ENCODE measurements at regions not wholly inside any gene's neighbourhood (a gene's known extent, or its start where the extent isn't known, plus 50 kb on each side); places are given as distances from the start of the nearest gene placed in this dataset.

GRCh38 chr20:51163996-51164600 is 141.2 kb upstream of the KCNG1 start:
- WGBS (ENCODE audit: insufficient coverage, low coverage, missing lambda C conversion rate) = 0% methylated on average over 13 of the region's 13 CpGs
- intact Hi-C loops (cut with micrococcal nuclease) (no loop called here), in situ Hi-C loops (cut with MboI) (no loop called here)
- POLR2A ChIA-PET = interaction anchor here (0.9 to 1.4 kb wide), 2 partner anchors 8 to 32 kb away, joined by 3 read pairs; no protein-coding TSS in a partner anchor
- DNase-seq (ENCODE audit: extremely low read depth in 1 of 4, low spot score in 3 of 4) (no peak), ATAC-seq (no peak), FAIRE-seq (no peak)
- CTCF ChIA-PET (ENCODE audit: low intra/inter-chr PET ratio) = no interaction called here
- Histone ChIP-seq H3K4me3 (no peak overlapping the region), H3K4me2 (ENCODE audit: insufficient read depth, low read length) (no peak overlapping the region), H3K9ac (ENCODE audit: insufficient read depth in 1 of 2, low read depth in 2 of 2, low read length in 2 of 2) (no peak overlapping the region), H3K79me2 (ENCODE audit: control insufficient read depth, insufficient read depth, low read length) (no peaks in the 10 kb centered on the region), H3K36me3 (ENCODE audit: control insufficient read depth, insufficient read depth, low read length) (no peaks in the 10 kb centered on the region), H3K4me1 (replicated peaks in 1 of 2; ENCODE audit: control insufficient read depth in 2 of 2, insufficient read depth in 2 of 2, low read length in 2 of 2) (no peaks in the 10 kb centered on the region), H3K27ac (ENCODE audit: extremely low read depth, low read depth, low read length) (no peak overlapping the region), H3K9me3 (replicated peaks; ENCODE audit: control insufficient read depth, insufficient read depth, low read depth, low read length) (no peaks in the 10 kb centered on the region), H4K20me1 (replicated peaks; ENCODE audit: control insufficient read depth, insufficient read depth, low read length) (no peaks in the 10 kb centered on the region; the same call in 1 of the 2 replicates), H3K27me3 (ENCODE audit: control insufficient read depth in 2 of 2, insufficient read depth in 2 of 2, low read length in 2 of 2) (peaks cover 10 to 42% of the 10 kb centered on the region in 2 experiments), H2AFZ (ENCODE audit: low read depth, low read length) (no peak overlapping the region), H3K9me1 (ENCODE audit: control insufficient read depth, insufficient read depth, low read length) (no peaks in the 10 kb centered on the region)
- no TSS peak for BruUV-seq (replicated peaks)
- TF ChIP-seq HMG20A (CRISPR knock-in tag; conservative IDR thresholded peaks at IDR 0.05) (no peak), CEBPB (tag; IDR thresholded peaks at IDR 0.05) (0 out of 2 replicates have a peak, but pooled peaks have one; percentile 15)

GRCh38 chr20:51162015-51162414 is 139.1 kb upstream of the KCNG1 start:
- Histone ChIP-seq H3K4me1 (replicated peaks in 1 of 2; ENCODE audit: control insufficient read depth in 2 of 2, insufficient read depth in 2 of 2, low read length in 2 of 2) (no peaks in the 10 kb centered on the region), H3K9me1 (ENCODE audit: control insufficient read depth, insufficient read depth, low read length) (no peaks in the 10 kb centered on the region), H4K20me1 (replicated peaks; ENCODE audit: control insufficient read depth, insufficient read depth, low read length) (peaks cover 6% of the 10 kb centered on the region; the same call in 1 of the 2 replicates), H3K9me3 (replicated peaks; ENCODE audit: control insufficient read depth, insufficient read depth, low read depth, low read length) (no peaks in the 10 kb centered on the region), H2AFZ (ENCODE audit: low read depth, low read length) (no peak overlapping the region), H3K4me2 (ENCODE audit: insufficient read depth, low read length) (no peak overlapping the region), H3K9ac (ENCODE audit: insufficient read depth in 1 of 2, low read depth in 2 of 2, low read length in 2 of 2) (no peak overlapping the region), H3K27me3 (ENCODE audit: control insufficient read depth in 2 of 2, insufficient read depth in 2 of 2, low read length in 2 of 2) (peaks cover 18 to 55% of the 10 kb centered on the region in 2 experiments), H3K36me3 (ENCODE audit: control insufficient read depth, insufficient read depth, low read length) (no peaks in the 10 kb centered on the region), H3K79me2 (ENCODE audit: control insufficient read depth, insufficient read depth, low read length) (no peaks in the 10 kb centered on the region), H3K27ac (ENCODE audit: extremely low read depth, low read depth, low read length) (no peak overlapping the region), H3K4me3 (no peak overlapping the region)
- WGBS (ENCODE audit: insufficient coverage, low coverage, missing lambda C conversion rate) = 0% methylated on average over 6 of the region's 6 CpGs
- FAIRE-seq = no peak
- in situ Hi-C loops (cut with MboI) = no loop called here
- intact Hi-C loops (cut with micrococcal nuclease) = no loop called here
- CTCF ChIA-PET (ENCODE audit: low intra/inter-chr PET ratio) = no interaction called here
- ATAC-seq = no peak
- POLR2A ChIA-PET = interaction anchor here (0.6 kb wide), 1 partner anchor 8 kb away, joined by 4 read pairs; no protein-coding TSS in a partner anchor
- no peak for DNase-seq (ENCODE audit: extremely low read depth in 1 of 4, low spot score in 3 of 4)
- no TSS peak for BruUV-seq (replicated peaks)
- TF ChIP-seq ZNF175 (CRISPR knock-in tag; IDR thresholded peaks at IDR 0.05; ENCODE audit: low read depth) (no peak), SPI1 (IDR thresholded peaks at IDR 0.05; ENCODE audit: borderline replicate concordance, low read depth, low read length) (peak; percentile 94)
- TF ChIP-seq, protein P1, sequence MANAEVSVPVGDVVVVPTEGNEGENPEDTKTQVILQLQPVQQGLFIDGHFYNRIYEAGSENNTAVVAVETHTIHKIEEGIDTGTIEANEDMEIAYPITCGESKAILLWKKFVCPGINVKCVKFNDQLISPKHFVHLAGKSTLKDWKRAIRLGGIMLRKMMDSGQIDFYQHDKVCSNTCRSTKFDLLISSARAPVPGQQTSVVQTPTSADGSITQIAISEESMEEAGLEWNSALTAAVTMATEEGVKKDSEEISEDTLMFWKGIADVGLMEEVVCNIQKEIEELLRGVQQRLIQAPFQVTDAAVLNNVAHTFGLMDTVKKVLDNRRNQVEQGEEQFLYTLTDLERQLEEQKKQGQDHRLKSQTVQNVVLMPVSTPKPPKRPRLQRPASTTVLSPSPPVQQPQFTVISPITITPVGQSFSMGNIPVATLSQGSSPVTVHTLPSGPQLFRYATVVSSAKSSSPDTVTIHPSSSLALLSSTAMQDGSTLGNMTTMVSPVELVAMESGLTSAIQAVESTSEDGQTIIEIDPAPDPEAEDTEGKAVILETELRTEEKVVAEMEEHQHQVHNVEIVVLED (CRISPR knock-in tag; IDR thresholded peaks at IDR 0.05) = no peak

Measured in K562 (cell line).